Gastroesophageal sphincter (tissue), 3 donors: ENCODE measurements at regions not wholly inside any gene's neighbourhood (a gene's known extent, or its start where the extent isn't known, plus 50 kb on each side); places are given as distances from the start of the nearest gene placed in this dataset.

Experiments
- POLR2A ChIP-seq, 2 donors: fragments of 450-650 bp; IDR thresholded peaks; one replicate each; pipeline ENCODE4 v1.6.1; 2017; ENCODE audit warnings: antibody characterized with exemption in 2 of 2, mild to moderate bottlenecking in 2 of 2, moderate library complexity in 1 of 2
- POLR2AphosphoS5 ChIP-seq: sonication (generic); formaldehyde crosslinking; IDR thresholded peaks from one replicate; pipeline ENCODE4 v1.6.1; 2017; ENCODE audit warnings: antibody characterized with exemption
- TF ChIP-seq, protein P1 (sequence below), 4 experiments: fragments of 200-600 bp in 2 of 4; fragments of 450-650 bp in 2 of 4; sonication (generic) in 1 of 4; IDR thresholded peaks; one replicate each; pipeline ENCODE4 v1.5.1; 2017 to 2019; ENCODE audit warnings: antibody characterized with exemption in 4 of 4, mild to moderate bottlenecking in 2 of 4, moderate library complexity in 2 of 4

DNA sequence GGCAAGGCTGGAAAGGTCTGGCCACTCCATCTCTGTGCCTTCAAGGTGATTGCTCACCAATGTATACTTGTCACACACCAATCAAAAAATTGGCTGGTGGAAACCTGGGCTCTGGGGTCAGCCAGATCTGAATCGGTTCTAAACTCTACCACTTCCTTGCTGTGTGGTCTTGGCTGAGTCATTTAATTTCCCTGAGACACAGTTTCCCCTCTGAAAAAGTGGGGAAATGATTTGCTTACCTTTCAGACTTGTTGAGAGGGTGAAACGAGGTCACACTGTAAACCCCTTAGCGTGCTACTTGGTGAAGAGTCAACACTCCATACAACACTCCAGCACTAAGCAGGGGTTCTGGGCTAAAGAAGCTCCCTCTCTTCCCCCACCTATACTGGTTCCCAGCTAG lies 252.3 kb upstream of the ZIC3 start:
- TF ChIP-seq POLR2AphosphoS5 (no peak), POLR2A (IDR thresholded peaks at IDR 0.05) (no peak)
- TF ChIP-seq, protein P1, sequence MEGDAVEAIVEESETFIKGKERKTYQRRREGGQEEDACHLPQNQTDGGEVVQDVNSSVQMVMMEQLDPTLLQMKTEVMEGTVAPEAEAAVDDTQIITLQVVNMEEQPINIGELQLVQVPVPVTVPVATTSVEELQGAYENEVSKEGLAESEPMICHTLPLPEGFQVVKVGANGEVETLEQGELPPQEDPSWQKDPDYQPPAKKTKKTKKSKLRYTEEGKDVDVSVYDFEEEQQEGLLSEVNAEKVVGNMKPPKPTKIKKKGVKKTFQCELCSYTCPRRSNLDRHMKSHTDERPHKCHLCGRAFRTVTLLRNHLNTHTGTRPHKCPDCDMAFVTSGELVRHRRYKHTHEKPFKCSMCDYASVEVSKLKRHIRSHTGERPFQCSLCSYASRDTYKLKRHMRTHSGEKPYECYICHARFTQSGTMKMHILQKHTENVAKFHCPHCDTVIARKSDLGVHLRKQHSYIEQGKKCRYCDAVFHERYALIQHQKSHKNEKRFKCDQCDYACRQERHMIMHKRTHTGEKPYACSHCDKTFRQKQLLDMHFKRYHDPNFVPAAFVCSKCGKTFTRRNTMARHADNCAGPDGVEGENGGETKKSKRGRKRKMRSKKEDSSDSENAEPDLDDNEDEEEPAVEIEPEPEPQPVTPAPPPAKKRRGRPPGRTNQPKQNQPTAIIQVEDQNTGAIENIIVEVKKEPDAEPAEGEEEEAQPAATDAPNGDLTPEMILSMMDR (IDR thresholded peaks at IDR 0.05): no peak
